ENCODE measurements at regions not wholly inside any gene's neighbourhood (a gene's known extent, or its start where the extent isn't known, plus 50 kb on each side); places are given as distances from the start of the nearest gene placed in this dataset.
"Not testable (repeated sequence)": the region's sequence is repeated elsewhere in the genome, so short reads cannot be mapped to it uniquely, and the experiment has no call there.

GRCh38 chr5:158446761-158447160 lies 587.8 kb upstream of the CLINT1 start:
- not testable (repeated sequence) for DNase-seq (ENCODE audit: low spot score)

GRCh38 chr5:158439204-158439603 lies 580.3 kb upstream of the CLINT1 start:
- not testable (repeated sequence) for DNase-seq (ENCODE audit: low spot score)

- DNase-seq (ENCODE audit: low spot score), result no peak
Observed at GRCh38 chr5:158436271-158437065, 577.5 kb upstream of the CLINT1 start.

GRCh38 chr5:158435161-158435616 lies 576.2 kb upstream of the CLINT1 start:
- DNase-seq (ENCODE audit: low spot score), result no peak

GRCh38 chr5:158434749-158435148 lies 575.8 kb upstream of the CLINT1 start:
- DNase-seq (ENCODE audit: low spot score), result no peak

- DNase-seq (ENCODE audit: low spot score), result no peak
Observed at GRCh38 chr5:158433634-158434033, 574.7 kb upstream of the CLINT1 start.

- DNase-seq (ENCODE audit: low spot score), result no peak
Observed at GRCh38 chr5:158431369-158432029, 572.6 kb upstream of the CLINT1 start.

GRCh38 chr5:158430798-158431167 lies 571.8 kb upstream of the CLINT1 start:
- no peak for DNase-seq (ENCODE audit: low spot score)

- DNase-seq (ENCODE audit: low spot score), result no peak
Observed at GRCh38 chr5:158430166-158430797, 571.3 kb upstream of the CLINT1 start.

GRCh38 chr5:158429564-158429963 lies 570.6 kb upstream of the CLINT1 start:
- no peak for DNase-seq (ENCODE audit: low spot score)

- no peak for DNase-seq (ENCODE audit: low spot score)
Observed at GRCh38 chr5:158423623-158424200, 564.8 kb upstream of the CLINT1 start.

GRCh38 chr5:158422653-158423515 lies 563.9 kb upstream of the CLINT1 start:
- DNase-seq (ENCODE audit: low spot score), result no peak

GRCh38 chr5:158421319-158421718 lies 562.4 kb upstream of the CLINT1 start:
- no peak for DNase-seq (ENCODE audit: low spot score)

GRCh38 chr5:158419186-158419585 lies 560.2 kb upstream of the CLINT1 start:
- DNase-seq (ENCODE audit: low spot score), result no peak

- no peak for DNase-seq (ENCODE audit: low spot score)
Observed at GRCh38 chr5:158414780-158415179, 555.8 kb upstream of the CLINT1 start.

GRCh38 chr5:158414333-158414762 lies 555.4 kb upstream of the CLINT1 start:
- DNase-seq (ENCODE audit: low spot score), result no peak

- DNase-seq (ENCODE audit: low spot score), result no peak
Observed at GRCh38 chr5:158413122-158413680, 554.3 kb upstream of the CLINT1 start.

- no peak for DNase-seq (ENCODE audit: low spot score)
Observed at GRCh38 chr5:158410976-158411375, 552.0 kb upstream of the CLINT1 start.

- no peak for DNase-seq (ENCODE audit: low spot score)
Observed at GRCh38 chr5:158409507-158409906, 550.6 kb upstream of the CLINT1 start.

- DNase-seq (ENCODE audit: low spot score), result no peak
Observed at GRCh38 chr5:158407824-158408195, 548.9 kb upstream of the CLINT1 start.
